ENCODE measurements at regions not wholly inside any gene's neighbourhood (a gene's known extent, or its start where the extent isn't known, plus 50 kb on each side); places are given as distances from the start of the nearest gene placed in this dataset.

DNA sequence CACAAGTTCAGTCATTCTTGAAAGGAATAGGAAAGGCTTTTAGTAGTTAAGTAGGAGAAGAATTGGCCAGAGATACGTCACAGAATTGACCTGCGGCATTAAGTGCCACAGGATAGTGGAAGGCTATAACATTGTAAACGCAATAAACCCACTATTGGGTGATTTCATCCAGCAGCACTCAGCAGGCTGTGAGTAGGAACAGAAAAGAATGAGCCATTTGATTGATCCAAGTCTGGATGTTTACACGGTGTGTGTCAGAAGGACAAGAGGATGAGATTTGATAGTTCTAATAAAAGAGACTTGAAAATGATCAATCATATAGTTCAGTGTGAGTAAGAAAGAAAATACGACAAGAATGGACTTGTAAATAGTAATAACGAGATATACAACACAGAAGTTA lies 110.0 kb upstream of the MTAP start:
- DNase-seq: no peak

DNA sequence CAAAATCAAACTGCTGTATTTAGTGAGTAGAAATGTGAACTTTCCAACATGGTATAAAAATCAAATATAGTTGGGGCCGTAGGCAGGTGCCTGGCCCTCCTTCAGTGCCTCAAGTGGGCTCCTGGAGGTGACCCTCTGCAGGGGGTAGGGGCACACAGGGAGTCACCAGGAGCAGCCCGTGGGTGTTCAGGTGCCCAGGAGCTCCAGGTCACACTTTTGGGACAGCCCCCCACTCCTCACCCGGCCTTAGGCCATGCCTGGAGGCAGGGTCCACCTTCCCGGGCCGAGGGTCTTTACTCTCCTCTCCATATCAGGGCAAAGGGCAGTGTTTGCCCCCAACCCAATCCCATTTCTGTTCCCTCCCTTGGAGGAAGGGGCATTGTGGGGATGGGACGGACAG lies 108.0 kb upstream of the MTAP start:
- intact Hi-C loops (cut with DNase I; ENCODE audit: low total_unique reads): no loop called here
- no peak overlapping the region for H3K4me3 ChIP-seq
- no peak for DNase-seq
- H3K4me1 ChIP-seq: no peaks in the 10 kb centered on the region
- no peaks in the 10 kb centered on the region for H3K9me3 ChIP-seq
- no peaks in the 10 kb centered on the region for H3K36me3 ChIP-seq
- no peak for TF ChIP-seq POLR2A (IDR thresholded peaks at IDR 0.05)
- TF ChIP-seq, protein P1, sequence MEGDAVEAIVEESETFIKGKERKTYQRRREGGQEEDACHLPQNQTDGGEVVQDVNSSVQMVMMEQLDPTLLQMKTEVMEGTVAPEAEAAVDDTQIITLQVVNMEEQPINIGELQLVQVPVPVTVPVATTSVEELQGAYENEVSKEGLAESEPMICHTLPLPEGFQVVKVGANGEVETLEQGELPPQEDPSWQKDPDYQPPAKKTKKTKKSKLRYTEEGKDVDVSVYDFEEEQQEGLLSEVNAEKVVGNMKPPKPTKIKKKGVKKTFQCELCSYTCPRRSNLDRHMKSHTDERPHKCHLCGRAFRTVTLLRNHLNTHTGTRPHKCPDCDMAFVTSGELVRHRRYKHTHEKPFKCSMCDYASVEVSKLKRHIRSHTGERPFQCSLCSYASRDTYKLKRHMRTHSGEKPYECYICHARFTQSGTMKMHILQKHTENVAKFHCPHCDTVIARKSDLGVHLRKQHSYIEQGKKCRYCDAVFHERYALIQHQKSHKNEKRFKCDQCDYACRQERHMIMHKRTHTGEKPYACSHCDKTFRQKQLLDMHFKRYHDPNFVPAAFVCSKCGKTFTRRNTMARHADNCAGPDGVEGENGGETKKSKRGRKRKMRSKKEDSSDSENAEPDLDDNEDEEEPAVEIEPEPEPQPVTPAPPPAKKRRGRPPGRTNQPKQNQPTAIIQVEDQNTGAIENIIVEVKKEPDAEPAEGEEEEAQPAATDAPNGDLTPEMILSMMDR (IDR thresholded peaks at IDR 0.05): no peak
- H3K27me3 ChIP-seq: no peaks in the 10 kb centered on the region
- no peak overlapping the region for H3K27ac ChIP-seq

More for the DNA sequence above, 110.0 kb upstream of the MTAP start:
- TF ChIP-seq, protein P1 (IDR thresholded peaks at IDR 0.05): no peak
- TF ChIP-seq POLR2A (IDR thresholded peaks at IDR 0.05): no peak
- intact Hi-C loops (cut with DNase I; ENCODE audit: low total_unique reads): no loop called here
- Histone ChIP-seq H3K27me3 (no peaks in the 10 kb centered on the region), H3K4me1 (no peaks in the 10 kb centered on the region), H3K9me3 (no peaks in the 10 kb centered on the region), H3K4me3 (no peak overlapping the region), H3K27ac (no peak overlapping the region), H3K36me3 (no peaks in the 10 kb centered on the region)

DNA sequence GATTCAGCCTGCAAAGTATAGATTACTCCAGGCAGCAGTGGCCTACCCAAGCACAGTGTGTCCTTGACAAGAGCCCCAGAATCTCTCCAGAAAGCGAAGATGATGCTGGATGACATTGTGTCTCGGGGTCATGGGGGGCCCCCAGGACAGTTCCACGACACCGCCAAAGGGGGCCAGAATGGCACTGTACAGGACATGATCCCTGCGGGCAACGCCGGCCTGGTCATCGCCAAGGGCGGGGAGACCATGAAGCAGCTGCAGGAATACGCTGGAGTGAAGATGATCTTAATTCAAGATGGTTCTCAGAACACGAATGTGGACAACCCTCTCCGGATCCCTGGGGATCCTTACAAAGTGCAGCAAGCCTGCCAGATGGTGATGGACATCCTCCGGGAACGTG lies 107.0 kb upstream of the MTAP start:
- Histone ChIP-seq H3K27me3 (no peaks in the 10 kb centered on the region), H3K4me1 (no peaks in the 10 kb centered on the region), H3K4me3 (no peak overlapping the region), H3K9me3 (no peaks in the 10 kb centered on the region), H3K27ac (no peak overlapping the region), H3K36me3 (no peaks in the 10 kb centered on the region)
- no peak for TF ChIP-seq POLR2A (IDR thresholded peaks at IDR 0.05)
- TF ChIP-seq, protein P1 (IDR thresholded peaks at IDR 0.05): no peak
- DNase-seq: no peak
- intact Hi-C loops (cut with DNase I; ENCODE audit: low total_unique reads): no loop called here

DNA sequence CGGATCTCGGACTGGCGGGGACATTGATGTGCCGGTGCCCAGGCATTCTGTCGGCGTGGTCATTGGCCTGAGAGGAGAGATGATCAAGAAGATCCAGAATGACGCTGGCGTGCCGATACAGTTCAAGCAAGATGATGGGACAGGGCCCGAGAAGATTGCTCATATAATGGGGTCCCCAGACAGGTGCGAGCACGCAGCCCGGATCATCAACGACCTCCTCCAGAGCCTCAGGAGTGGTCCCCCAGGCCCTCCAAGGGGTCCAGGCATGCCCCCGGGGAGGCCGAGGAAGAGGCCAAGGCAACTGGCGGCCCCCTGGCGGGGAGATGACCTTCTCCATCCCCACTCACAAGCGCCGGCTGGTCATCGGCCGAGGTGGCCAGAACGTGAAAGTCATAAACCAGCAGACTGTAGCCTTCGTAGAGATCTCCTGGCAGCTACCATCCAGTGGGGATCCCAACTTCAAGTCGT lies 106.5 kb upstream of the MTAP start:
- H3K4me1 ChIP-seq: no peaks in the 10 kb centered on the region
- intact Hi-C loops (cut with DNase I; ENCODE audit: low total_unique reads): no loop called here
- no peaks in the 10 kb centered on the region for H3K27me3 ChIP-seq
- no peak overlapping the region for H3K4me3 ChIP-seq
- no peak for DNase-seq
- H3K9me3 ChIP-seq: no peaks in the 10 kb centered on the region
- H3K36me3 ChIP-seq: no peaks in the 10 kb centered on the region
- TF ChIP-seq POLR2A (IDR thresholded peaks at IDR 0.05): no peak
- TF ChIP-seq, protein P1 (IDR thresholded peaks at IDR 0.05): no peak
- H3K27ac ChIP-seq: no peak overlapping the region

DNA sequence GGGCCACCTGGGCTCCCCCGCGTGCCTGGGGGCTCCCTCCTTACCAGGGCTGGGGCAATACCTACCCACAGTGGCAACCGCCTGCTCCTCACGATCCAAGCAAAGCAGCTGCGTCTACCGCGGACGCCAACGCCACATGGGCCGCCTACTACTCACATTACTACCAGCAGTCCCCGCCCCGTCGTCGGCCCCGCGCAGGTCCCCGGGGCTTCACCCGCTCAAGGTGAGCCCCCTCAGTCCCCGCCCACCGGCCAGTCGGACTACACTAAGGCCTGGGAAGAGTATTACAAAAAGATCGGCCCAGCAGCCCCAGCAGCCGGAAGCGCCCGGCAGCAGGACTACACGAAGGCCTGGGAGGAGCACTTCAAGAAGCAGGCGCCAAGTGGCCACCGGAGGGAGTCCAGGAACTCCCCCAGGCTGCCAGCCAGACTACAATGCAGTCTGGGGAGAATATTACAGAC lies 106.0 kb upstream of the MTAP start:
- no peaks in the 10 kb centered on the region for H3K27me3 ChIP-seq
- TF ChIP-seq POLR2A (IDR thresholded peaks at IDR 0.05): no peak
- TF ChIP-seq, protein P1 (IDR thresholded peaks at IDR 0.05): no peak
- H3K4me1 ChIP-seq: no peaks in the 10 kb centered on the region
- H3K4me3 ChIP-seq: no peak overlapping the region
- no peak for DNase-seq
- no peaks in the 10 kb centered on the region for H3K36me3 ChIP-seq
- H3K27ac ChIP-seq: no peak overlapping the region
- no peaks in the 10 kb centered on the region for H3K9me3 ChIP-seq
- intact Hi-C loops (cut with DNase I; ENCODE audit: low total_unique reads): no loop called here

Measured in uterus (tissue), 3 donors.